Activated CD4-positive, alpha-beta T cell treated with anti-CD3 and anti-CD28 coated beads, Interleukin-2, amount 50 U/mL, for 1 hour (primary cell): ENCODE measurements at regions not wholly inside any gene's neighbourhood (a gene's known extent, or its start where the extent isn't known, plus 50 kb on each side); places are given as distances from the start of the nearest gene placed in this dataset.
"Not testable (repeated sequence)": the region's sequence is repeated elsewhere in the genome, so short reads cannot be mapped to it uniquely, and the experiment has no call there.

Experiments used
- DNase-seq: peaks from one replicate; pipeline ENCODE4 v3.0.0-alpha.2; 2020

DNA sequence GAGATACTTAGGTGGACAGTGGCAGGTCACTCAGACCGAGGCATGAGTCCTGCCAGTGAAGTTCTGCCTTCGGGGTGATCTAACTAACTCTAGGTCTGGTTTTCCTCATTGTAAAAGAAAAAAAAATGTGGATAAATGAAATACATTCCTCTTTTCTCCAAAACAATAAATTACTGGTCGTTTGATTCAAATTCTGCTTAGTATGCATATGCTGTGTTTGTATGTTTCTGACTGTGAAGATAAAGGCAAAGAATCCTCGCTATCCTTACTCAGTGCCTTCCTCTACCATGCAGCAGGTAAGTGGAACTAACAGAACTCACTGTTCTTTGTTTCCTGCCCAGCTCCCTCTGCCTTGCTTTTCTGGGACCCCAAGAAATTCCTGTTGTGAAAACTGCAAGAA lies 330.1 kb downstream of the SUCLG1 start:
- DNase-seq, result no peak

DNA sequence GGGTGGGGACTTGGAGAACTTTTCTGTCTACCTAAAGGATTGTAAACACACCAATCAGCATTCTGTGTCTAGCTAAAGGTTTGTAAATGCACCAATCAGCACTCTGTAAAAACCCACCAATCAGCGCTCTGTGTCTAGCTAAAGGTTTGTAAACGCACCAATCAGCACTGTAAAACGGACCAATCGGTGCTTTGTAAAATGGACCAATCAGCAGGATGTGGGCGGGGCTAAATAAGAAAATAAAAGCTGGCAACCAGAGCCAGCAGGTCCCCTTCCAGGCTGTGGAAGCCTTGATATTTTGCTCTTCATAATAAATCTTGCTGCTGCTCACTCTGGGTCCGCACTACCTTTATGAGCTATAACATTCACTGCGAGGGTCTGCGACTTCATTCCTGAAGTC lies 331.3 kb downstream of the SUCLG1 start:
- DNase-seq, result not testable (repeated sequence)

DNA sequence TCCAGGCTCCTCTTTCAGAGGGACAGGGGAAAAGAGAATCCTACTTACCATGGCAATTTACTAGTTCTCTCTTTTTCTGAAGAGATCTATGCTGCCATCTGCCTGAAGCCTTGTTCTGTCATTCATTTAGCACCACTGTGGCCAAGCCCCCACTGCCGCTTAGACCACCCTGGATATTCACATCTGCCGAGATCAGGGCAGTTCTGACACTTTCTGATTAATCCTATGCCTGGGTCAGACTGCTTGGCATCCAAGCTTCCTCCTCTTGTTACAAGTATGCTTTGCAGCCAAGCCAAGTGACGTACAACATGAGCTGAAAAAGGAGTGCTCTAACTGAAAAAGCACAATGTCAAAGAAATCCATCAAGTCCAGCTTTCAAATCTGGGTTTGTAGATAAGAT lies 332.6 kb downstream of the SUCLG1 start:
- DNase-seq, result no peak

DNA sequence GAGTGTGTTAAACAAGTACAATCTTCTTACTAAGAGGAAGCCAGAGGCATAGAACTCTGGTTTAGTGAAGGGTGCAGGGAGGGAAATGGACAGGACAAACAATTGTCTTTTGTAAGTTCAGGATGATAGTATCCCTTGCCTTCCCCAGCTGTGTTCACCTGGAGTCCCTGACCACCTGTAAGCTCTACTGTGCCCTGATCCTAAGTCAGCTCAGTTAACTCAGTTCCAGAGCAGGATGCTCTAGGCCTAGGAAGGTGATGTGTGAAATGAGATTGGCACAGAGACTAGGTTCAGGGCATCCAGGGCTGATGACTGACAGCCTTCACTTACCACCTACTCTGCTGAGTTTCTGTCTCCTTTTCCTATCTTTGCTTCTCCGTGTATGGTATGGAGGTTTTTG lies 333.0 kb downstream of the SUCLG1 start:
- no peak for DNase-seq

DNA sequence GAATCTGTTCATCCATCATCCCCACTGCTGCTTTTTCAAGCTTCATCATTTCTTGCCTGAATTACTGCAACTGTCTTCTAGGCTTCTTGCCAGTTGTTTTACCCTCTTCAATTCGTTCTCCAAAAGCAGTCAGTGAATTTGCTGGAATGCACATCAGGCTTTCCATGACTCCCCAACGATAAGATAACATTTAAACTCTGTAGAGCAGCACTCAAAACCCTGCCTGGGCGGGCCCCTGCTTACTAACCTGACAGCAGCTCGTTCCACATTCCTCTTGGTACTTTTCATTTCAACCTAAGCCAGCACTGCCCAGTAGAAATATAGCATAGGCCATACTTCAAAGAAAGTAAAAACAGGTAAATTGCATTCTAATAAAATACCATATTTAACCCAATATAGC lies 342.9 kb downstream of the SUCLG1 start:
- DNase-seq, result no peak

DNA sequence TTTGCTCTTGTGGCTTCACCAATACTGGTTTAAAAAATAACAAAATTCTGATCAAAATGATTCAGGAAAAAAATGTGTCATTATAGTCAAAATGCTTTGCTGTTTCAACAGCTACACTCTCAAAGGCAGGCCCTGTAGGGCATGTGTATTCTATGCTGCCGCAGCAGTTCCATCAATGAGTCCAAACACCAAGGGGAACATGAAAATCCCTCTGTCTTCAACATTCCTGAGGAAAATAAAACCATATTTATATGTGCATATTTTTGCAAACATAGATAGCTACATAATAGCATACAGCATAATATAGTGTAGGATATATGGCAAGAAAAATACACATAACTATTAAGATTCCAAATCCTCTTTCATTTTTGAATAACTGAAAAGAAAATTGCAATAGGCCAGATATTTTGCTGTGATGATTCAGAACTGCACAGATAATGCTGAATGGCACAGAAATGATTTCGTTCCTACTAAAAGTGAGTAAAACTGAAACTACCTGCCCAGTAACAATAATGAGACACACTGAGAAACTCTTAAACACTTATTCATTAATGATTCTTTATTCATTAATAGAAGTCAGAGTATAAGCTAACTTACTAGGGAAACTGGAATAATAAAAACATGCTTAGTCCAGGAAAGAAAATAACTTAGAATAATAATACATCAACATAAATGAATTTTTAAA lies 343.8 kb downstream of the SUCLG1 start:
- no peak for DNase-seq

DNA sequence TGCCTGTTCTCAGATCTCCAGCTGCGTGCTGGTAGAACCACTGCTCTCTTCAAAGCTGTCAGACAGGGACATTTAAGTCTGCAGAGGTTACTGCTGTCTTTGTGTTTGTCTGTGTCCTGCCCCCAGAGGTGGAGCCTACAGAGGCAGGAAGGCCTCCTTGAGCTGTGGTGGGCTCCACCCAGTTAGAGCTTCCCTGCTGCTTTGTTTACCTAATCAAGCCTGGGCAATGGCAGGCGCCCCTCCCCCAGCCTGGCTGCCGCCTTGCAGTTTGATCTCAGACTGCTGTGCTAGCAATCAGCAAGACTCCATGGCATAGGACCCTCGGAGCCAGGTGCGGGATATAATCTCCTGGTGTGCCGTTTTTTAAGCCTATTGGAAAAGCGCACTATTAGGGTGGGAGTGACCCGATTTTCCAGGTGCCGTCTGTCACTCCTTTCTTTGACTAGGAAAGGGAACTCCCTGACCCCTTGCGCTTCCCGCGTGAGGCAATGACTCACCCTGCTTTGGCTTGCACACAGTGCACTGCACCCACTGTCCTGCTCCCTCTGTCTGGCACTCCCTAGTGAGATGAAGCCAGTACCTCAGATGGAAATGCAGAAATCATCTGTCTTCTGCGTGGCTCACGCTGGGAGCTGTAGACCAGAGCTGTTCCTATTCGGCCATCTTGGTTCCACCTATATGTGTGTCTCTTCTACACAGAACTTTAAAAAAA lies 355.1 kb downstream of the SUCLG1 start:
- not testable (repeated sequence) for DNase-seq

DNA sequence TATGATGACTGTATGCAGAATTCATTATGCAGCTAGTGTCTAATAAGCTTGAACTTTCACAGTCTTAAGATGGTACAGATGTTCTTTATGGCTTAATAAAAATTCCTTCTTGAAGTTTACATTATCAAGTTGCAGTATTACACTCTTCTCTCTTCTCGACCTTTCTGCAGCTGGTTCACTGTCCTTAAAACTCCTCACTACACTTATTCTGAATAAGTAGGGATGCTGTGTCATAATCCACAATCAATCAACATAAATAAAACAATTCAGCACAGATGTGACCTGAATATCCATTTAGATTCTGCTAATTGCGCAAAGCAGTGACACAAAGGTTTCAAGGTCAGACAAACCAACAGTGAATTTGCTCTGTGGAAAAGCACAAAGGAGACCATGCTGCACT lies 356.8 kb downstream of the SUCLG1 start:
- no peak for DNase-seq

DNA sequence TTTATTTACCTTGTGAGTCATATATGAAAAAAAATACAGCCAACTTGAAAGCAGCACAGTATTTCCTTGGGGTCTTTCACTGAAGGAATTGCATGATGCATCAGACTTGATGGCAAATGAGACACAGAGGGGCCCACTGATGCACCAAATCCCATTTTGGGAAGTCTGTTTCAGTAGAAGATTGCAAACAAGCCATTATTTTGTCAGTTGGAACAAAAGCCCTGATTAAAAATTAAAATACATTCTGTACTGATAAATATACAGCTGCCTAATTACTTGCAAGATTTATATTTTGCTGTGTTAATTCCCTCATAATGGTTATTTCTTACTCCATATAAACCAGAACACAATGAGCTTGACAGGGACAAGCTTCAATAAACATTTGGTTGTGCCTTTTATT lies 370.4 kb downstream of the SUCLG1 start:
- DNase-seq, result no peak

DNA sequence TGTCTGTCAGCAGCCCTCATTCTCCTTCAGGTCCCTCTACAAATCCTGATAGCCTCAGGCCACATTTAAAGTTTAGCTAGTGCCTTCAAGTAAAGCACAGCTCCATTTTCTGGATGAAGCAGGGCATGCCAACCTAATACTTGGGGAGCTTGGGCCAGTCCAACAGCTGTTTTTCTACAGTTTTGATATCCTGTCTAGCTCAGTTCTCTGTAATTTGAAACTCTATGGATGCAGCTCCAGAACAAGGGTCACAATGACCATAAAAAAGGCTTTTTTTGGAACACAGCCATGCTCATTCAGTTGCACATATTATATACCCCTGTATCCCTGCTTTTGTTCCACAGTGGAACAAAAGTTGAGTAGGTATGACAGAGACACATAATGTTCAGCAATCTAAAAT lies 373.5 kb downstream of the SUCLG1 start:
- DNase-seq, result no peak

DNA sequence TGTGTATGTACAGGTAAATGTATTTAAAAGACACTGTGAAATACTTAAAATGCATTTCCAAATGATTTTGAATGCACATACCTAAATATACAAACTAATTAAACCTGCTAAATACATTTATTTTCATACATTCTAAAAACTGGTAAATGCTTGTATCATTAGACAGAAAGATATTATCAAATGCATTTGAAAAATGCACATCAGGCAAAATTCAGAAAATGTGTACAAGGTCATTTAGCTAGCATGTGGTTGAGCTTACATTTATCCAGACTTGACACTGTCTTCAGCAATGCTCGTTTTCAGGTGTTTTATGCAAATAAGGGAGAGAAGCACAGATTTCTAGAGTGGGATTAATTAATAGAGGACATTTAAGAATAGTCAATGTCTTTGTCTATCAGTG lies 374.2 kb downstream of the SUCLG1 start:
- DNase-seq, result no peak

DNA sequence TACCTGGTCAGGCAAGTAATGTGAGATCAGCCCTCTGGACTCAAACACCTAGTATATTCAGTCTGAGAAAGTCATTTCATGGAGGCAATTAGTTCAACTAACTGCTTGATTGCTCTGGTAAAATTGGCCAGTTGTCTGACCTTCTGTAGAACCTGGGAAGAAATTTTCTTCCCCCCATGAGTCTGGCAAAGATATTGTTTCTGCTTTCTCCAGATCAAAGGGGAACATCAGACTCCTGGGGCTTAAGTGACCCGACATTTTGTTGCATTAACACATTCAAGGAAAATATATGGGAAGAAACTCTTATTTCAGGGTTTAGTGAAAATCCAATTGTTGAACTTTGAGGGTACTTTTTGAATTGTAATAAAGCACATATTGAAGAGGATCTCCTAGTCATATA lies 375.1 kb downstream of the SUCLG1 start:
- DNase-seq, result no peak

DNA sequence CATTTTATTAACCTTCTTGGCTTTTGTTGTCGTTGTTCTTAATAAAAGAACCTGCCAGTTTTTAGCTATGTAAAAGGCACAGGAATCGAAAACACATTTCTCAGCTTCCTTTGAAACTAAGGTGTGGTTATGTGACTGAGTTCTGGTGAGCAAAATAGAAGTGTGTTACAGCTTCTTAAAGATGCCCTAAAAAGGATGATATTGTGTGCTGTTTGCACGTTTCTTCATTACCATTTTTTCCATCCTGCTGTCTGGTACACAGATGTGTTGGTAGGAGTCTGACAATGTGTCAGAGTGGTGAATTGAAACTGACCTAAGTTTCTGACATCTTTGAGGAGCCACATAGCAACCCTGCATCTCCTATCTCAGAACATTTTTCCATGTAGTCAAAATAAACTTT lies 380.6 kb downstream of the SUCLG1 start:
- DNase-seq, result no peak

DNA sequence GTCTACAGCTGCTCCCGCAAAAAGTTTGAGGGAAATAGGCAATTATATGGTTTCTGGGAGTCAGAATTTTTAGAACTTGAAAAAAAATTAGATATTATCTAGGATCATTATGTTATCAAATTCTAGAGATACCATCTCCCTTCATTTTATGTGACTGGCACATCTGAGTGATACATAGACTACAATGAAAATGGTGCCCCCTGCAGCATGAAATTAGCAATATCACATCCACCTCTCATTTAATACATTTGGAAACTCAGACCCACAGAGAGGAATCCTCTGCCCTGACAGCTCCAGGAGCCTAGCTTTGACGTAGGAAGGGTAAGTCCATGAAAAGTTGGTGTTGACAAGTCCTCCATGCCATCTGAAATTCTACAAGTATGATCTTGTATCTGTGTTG lies 381.6 kb downstream of the SUCLG1 start:
- no peak for DNase-seq

DNA sequence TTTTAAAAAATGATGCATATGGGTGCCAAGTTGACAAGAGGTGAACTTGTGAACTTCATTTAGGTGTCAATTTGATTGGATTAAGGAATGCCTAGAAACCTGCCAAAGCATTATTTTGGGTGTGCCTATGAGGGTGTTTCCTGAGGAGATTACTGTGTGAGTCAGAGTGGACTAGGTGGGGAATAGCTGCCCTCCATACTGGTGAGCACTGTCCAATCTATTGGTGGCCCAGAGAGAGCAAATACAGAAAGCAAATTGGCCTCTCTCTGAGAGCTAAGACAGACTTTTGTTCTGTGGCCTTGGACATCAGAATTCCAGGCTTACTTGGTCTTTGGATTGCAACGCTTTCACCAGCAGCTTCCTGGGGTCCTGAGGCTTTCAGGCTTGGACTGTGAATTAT lies 388.0 kb downstream of the SUCLG1 start:
- DNase-seq, result no peak

DNA sequence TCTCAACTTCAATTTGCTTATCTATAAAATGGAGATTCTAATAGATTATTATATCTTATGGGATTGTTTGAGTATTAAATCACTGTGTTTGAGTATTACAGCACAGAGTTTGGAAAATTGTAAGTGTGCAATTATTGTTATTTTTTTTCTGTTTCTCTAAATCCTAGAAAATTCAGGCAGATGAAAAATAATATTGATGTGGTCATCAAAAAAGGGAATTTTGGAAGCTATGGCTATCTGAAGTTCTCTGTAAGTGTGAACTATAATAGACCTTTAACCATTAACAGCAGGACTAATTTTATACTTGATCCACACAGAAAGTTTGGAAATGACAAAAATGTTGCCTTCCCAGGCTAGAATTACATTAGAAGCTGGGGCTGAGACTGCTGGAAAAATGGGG lies 393.2 kb downstream of the SUCLG1 start:
- no peak for DNase-seq

DNA sequence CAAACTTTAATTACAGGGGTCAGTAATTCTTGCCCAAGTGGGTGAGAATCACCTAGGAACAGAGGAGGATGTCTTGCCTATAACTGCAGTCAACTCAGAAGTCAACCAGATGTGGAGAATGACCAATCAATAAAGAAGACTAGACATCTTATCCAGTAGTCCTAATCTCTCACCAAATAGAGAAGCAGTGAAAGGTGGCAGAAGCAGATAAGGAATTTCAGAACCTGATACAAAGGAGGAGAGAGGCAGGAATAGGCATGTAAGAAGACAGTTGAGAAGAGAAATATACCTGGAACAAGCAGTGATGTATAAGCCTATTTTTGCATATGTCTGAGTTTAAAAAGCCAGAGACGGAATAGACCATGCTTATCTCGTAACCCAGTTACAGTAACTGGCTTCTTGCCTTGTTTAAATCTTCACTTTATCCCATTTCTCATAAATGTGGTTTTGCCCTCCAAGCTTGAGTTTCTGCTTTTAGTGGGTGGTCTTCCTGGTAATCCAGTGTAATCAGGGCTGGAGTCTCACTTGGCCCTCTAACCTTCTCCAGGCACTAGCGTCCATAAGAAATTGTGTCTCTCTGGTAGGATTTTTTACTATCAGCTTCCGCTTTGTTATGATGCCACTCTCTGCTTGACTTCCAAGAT lies 401.0 kb downstream of the SUCLG1 start:
- no peak for DNase-seq

DNA sequence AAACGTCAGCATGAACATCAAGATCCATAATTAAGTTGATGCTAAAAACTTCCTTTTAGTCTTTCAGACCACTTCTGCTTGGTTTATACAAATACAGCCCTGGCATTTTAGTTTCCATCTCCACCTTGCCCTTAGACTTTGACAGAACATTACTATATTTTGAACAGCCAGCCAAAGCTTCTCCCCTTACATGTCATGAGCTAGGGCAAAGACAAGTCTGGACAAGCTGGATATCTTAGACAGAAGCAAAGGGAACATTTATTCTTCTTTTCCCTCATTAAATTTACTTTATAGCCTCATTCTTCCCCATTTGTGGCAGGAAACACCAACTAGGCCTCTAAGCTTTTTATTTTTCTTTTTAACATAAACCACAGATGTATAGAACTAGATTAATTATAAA lies 403.3 kb downstream of the SUCLG1 start:
- no peak for DNase-seq

DNA sequence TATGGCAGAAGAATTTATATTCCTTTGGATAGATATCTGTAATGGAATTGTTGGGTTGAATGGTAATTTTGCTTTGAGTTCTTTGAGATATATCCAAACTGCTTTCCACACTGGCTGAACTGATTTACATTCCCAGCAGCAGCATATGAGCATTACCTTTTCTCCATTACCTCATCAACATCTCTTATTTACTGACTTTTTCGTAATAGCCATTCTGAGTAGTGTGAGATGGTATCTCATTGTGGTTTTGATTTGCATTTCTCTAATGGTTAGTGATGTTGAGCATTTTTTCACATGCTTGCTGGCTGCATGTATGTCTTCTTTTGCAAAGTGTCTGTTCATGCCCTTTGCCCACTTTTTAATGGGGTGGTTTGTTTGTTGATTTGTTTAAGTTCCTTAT lies 404.5 kb downstream of the SUCLG1 start:
- not testable (repeated sequence) for DNase-seq

DNA sequence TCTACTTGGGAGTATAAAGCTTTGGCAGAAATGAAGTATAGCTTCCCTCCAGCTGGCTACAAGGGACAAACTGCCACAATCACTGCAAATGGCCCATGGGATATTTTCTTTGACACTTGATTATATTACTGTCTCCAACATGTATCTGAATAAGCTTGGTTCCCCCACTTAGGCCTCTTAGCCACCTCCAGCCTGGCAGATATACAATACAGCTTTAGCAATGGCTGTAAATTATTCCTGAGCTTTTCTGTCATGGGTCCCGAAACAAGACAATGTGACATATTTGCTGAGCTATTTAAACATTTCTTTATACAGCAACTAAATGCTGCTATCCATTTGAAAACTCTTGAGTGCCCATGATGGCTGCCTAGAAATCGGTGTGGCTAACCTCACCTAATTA lies 406.2 kb downstream of the SUCLG1 start:
- no peak for DNase-seq

DNA sequence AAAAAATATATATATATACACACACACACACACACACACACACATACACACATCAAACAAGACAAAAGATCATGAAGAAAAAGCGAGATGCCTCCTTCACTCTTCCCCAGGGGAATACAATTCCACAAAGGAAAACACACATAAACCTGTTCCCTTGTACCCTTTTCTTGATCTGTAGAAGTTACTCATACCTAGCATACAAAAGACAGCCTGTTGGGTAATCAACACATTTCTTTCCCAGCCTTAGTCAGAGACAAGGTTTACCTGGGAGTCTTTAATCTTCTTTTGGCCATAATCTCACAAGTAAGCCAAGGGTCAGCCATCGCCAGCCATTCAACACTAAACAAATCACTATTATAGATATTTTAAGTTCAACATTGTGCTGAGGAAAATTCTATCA lies 407.0 kb downstream of the SUCLG1 start:
- no peak for DNase-seq

DNA sequence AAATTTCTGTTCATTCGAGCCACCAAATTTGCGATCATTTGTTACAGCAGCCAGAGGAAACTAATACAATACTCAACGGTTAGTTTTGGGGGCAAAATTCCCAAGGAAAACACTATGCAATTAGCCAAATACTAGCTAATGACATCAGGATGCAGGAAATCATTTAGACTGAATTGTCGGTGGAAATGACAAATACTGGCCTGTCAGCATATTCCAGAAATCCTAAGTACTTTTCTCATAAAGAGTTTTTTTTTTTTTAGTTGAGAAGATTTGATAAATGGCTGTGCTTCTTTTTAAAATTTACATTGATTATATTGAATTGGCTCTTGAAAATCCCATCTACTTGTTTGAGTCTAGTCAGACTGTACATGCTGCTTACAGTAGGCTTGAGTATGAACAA lies 410.1 kb downstream of the SUCLG1 start:
- no peak for DNase-seq

DNA sequence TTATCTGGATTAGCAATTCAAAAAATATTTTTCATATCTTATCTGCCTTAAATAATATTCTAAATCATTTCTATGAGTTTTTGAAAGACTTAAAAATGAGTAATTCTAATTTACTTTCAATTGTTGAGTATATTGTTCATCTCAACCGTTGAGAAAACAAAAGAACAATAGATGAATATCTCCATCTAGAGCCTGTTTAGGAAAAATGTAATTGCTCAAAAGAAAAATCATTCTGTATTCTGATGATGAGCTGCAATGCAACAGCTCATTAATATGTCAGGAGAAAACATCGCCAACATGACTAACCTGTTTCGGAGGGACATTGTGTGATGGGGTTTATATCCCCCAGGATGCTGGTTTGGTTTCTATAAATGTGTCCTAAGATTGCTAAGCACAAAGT lies 417.6 kb downstream of the SUCLG1 start:
- no peak for DNase-seq

DNA sequence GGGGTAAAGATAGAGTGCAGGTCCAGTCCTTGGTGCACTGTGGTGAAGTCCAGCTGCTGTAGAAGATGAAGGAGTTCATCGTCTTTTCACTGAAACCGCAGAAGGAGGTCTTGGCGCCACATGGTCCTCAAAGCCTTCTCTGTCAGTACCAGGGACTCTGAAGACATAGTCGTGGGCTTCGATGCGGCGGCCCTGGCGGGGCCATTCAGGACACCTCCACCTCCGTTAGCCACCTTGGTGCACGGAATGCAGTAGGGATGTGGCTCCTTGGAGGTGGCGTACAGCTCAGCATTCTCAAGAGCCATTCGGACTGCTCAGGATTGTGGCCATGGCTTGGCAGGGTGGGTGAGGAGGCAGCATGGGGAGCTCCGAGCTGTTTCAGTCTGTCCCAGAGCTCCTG lies 418.8 kb downstream of the SUCLG1 start:
- DNase-seq, result no peak

DNA sequence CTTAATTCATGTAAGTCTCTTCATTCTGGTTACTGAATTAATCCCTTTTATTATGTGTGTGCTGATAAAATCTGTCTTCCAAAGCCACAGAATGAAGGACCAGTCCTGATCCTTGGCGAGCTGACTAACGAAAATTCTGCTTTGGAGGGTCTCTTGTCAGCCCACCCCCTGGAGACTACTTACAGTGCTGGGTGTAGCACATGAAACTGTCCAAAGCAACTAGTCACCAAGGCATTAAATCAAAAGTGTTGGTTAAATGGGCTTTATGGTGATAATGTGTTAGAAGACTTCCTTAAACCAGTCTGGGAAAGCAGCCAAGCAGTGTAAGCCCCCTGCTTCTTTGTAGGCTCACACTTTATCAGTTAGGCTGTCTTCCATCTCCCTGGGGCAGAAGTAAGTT lies 420.2 kb downstream of the SUCLG1 start:
- DNase-seq, result no peak
